Naive thymus-derived CD4-positive, alpha-beta T cell (primary cell): ENCODE measurements at regions not wholly inside any gene's neighbourhood (a gene's known extent, or its start where the extent isn't known, plus 50 kb on each side); places are given as distances from the start of the nearest gene placed in this dataset.

Experiments used
- ATAC-seq: fragments of 150-1000 bp; cut with Tn5 transposase; 2 replicates; pipeline ENCODE4 v1.10.0; 2021; ENCODE audit warnings: mild to moderate bottlenecking, moderate library complexity
- CTCF ChIA-PET: fragments of 350-600 bp; sonication (Branson Sonifier 250); formaldehyde crosslinking; loops from one replicate; lab custom pipeline; 2021; ENCODE audit warnings: antibody characterized with exemption; lab: Charles Lee
- POLR2A ChIA-PET: fragments of 350-600 bp; sonication (Branson Sonifier 250); formaldehyde crosslinking; loops from one replicate; lab custom pipeline; 2021; ENCODE audit warnings: antibody characterized with exemption, inconsistent platforms; lab: Charles Lee
- DNase-seq, 9 donors: peaks; one replicate each; pipeline versions ENCODE4 v3.0.0 to v3.0.0-alpha.2; 2020 to 2022; ENCODE audit warnings: mixed read lengths in 1 of 9
- H3K27ac ChIP-seq: one replicate; pipeline ENCODE4 v1.7.0; 2013; ENCODE audit warnings: mild to moderate bottlenecking, low read depth, low read length, moderate library complexity
- H3K27me3 ChIP-seq, 2 donors: one replicate each; pipeline ENCODE4 v1.7.0; 2013; ENCODE audit warnings: low read length in 2 of 2, mild to moderate bottlenecking in 2 of 2, moderate library complexity in 2 of 2; ENCODE audit not compliant: control insufficient read depth in 2 of 2, insufficient read depth in 2 of 2
- H3K36me3 ChIP-seq, 3 experiments: 1 replicate in 2 of 3; 2 replicates in 1 of 3; pipeline ENCODE4 v1.7.0; 2013; ENCODE audit warnings: low read length in 3 of 3, mild to moderate bottlenecking in 3 of 3, moderate library complexity in 1 of 3; ENCODE audit not compliant: insufficient read depth in 3 of 3, control insufficient read depth in 2 of 3
- H3K4me1 ChIP-seq, 2 donors: one replicate each; pipeline ENCODE4 v1.7.0; 2013; ENCODE audit warnings: low read length in 2 of 2, mild to moderate bottlenecking in 2 of 2, moderate library complexity in 1 of 2; ENCODE audit not compliant: control insufficient read depth in 2 of 2, insufficient read depth in 2 of 2
- H3K4me3 ChIP-seq: 2 replicates; pipeline ENCODE4 v1.7.0; 2013; ENCODE audit warnings: mild to moderate bottlenecking, low read length
- H3K9me3 ChIP-seq, 3 experiments: 1 replicate in 2 of 3; 2 replicates in 1 of 3; pipeline ENCODE4 v1.7.0; 2013; ENCODE audit warnings: low read length in 3 of 3; ENCODE audit not compliant: control insufficient read depth in 2 of 3
- H3K27ac Mint-ChIP-seq, 9 donors: one replicate each; pipeline ENCODE4 v1.8.0; 2020 to 2022; ENCODE audit warnings: mixed read lengths in 9 of 9, mild to moderate bottlenecking in 8 of 9, moderate library complexity in 5 of 9, inconsistent platforms in 2 of 9
- H3K27me3 Mint-ChIP-seq, 5 donors: one replicate each; pipeline ENCODE4 v1.8.0; 2021 to 2022; ENCODE audit warnings: mixed read lengths in 5 of 5, mild to moderate bottlenecking in 1 of 5
- H3K36me3 Mint-ChIP-seq, 5 donors: one replicate each; pipeline ENCODE4 v1.8.0; 2020 to 2022; ENCODE audit warnings: mixed read lengths in 5 of 5, mild to moderate bottlenecking in 3 of 5, inconsistent platforms in 1 of 5
- H3K4me1 Mint-ChIP-seq, 7 donors: one replicate each; pipeline ENCODE4 v1.8.0; 2020 to 2022; ENCODE audit warnings: mixed read lengths in 7 of 7, mild to moderate bottlenecking in 3 of 7, inconsistent platforms in 1 of 7
- H3K4me3 Mint-ChIP-seq, 10 donors: one replicate each; pipeline ENCODE4 v1.8.0; 2020 to 2022; ENCODE audit warnings: mild to moderate bottlenecking in 10 of 10, mixed read lengths in 10 of 10, moderate library complexity in 6 of 10, inconsistent platforms in 2 of 10
- H3K9me3 Mint-ChIP-seq, 11 donors: one replicate each; pipeline ENCODE4 v1.8.0; 2020 to 2022; ENCODE audit warnings: mixed read lengths in 11 of 11, mild to moderate bottlenecking in 4 of 11, inconsistent platforms in 1 of 11, moderate library complexity in 1 of 11
- intact Hi-C, 2 donors: fragments of 100-400 bp; cut with micrococcal nuclease; formaldehyde crosslinking; loops; one replicate each; pipeline ENCODE4 v1.15.1; 2023

DNA sequence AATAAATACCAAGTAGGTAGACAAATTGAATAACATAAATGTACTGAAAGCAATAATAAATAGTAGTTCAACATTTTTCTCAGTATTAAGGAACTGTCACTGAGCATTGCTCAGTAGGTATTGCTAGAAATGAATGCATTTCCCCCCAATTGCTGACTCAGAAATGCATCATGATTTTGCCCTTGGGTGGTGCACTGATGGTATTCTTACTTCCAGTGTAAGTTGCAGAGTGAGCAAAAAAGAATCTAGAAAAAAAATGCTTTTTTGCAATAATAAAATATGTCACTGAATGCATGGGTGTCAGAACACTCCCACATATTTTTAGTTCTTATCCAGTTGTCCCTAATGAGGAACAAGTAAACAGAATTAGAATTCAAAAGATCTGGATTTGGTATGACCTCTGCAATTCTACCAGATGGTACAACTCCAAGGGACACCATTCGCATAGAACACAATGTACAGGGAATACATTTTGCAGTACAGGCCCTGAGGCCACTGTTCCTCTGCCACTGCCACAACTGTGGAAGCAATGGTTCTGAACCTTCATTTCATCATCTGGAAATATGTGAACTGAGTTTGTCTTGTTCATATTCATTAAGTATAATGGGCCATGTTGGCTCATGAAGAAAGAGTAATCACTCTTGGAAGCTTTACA lies 78.0 kb downstream of the ATP6V1G3 start:
- Histone ChIP-seq H3K9me3 (no peaks in the 10 kb centered on the region), H3K27ac (no peak overlapping the region), H3K4me3 (no peak overlapping the region), H3K36me3 (no peaks in the 10 kb centered on the region), H3K27me3 (no peaks in the 10 kb centered on the region), H3K4me1 (no peaks in the 10 kb centered on the region)
- no peak for ATAC-seq
- Mint-ChIP-seq H3K4me1 (peaks cover 0 to 5% (median 0%) of the 10 kb centered on the region in 7 donors), H3K36me3 (peaks cover 0 to 2% (median 0%) of the 10 kb centered on the region in 5 donors), H3K9me3 (no peaks in the 10 kb centered on the region), H3K27me3 (no peaks in the 10 kb centered on the region), H3K4me3 (no peak overlapping the region), H3K27ac (no peak overlapping the region)
- CTCF ChIA-PET = interaction anchor here (0.7 kb wide), 1 partner anchor 256 kb away, joined by 3 read pairs; no protein-coding TSS in a partner anchor
- intact Hi-C loops = loop anchor here in 1 of 2 donors (10.0 kb wide), 1 partner anchor 1138 kb away; no protein-coding TSS in a partner anchor
- no peak for DNase-seq
- POLR2A ChIA-PET = no interaction called here

DNA sequence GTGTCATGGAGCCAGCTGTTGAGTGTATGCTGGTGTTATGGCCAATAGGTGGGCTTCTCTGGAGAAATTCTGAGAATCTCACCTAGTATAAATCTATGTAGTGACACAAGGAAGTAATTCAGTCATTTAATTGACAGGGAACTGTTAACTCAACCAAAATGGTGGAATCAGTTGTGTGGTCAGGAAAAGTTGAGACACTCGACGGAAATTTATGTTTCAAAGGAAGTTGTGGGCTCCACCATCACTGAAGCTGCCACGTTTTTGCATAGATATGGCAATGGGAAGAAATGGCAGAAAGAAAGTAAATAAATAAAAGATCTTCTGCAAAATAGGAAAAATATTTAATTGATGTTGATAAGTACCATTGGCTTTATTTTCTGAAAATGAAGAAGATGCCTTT lies 84.5 kb downstream of the ATP6V1G3 start:
- peaks cover 0 to 3% (median 0%) of the 10 kb centered on the region in 5 donors for H3K27me3 Mint-ChIP-seq
- no peak overlapping the region for H3K4me3 ChIP-seq
- H3K4me3 Mint-ChIP-seq = no peak overlapping the region
- H3K4me1 Mint-ChIP-seq = no peaks in the 10 kb centered on the region
- ChIA-PET CTCF (no interaction called here), POLR2A (no interaction called here)
- H3K36me3 Mint-ChIP-seq = peaks cover 0 to 4% (median 0%) of the 10 kb centered on the region in 5 donors
- no peaks in the 10 kb centered on the region for H3K9me3 ChIP-seq
- no peak overlapping the region for H3K27ac Mint-ChIP-seq
- H3K27ac ChIP-seq = no peak overlapping the region
- no peak for ATAC-seq
- H3K27me3 ChIP-seq = no peaks in the 10 kb centered on the region
- H3K4me1 ChIP-seq = no peaks in the 10 kb centered on the region
- no peak for DNase-seq
- intact Hi-C loops = no loop called here
- H3K36me3 ChIP-seq = no peaks in the 10 kb centered on the region
- peaks cover 0 to 5% (median 0%) of the 10 kb centered on the region in 11 donors for H3K9me3 Mint-ChIP-seq

DNA sequence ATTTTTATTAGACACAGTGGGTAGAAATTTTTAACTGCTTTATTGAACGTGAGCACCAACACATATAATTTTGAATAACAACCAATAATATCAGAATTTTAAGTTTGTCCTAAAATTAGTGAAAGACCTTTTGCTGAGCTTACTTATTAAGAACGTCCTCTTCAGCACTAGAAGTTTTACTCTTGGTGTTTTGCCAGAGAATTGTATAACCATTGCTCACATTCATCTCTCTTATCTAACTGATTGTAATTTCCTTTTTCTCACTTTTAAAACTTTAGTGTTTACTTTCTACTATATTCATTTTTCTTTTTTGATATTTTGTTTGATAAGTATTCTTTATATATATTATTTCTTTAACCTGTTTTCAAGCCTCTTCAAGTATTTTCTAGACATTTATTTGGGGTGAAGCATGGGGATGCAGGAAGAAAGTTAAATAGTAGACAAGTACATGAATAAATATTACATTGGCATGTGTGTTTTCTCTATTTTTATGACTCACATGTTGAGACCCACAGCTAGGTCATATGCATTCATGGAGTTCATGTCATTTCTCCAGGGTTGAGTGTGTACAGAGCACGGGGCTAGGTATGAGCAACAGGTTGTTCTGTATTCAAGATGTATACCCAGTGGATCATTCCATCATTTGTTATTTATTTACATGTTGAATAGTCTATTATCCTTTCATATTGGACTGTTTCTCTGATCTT lies 90.6 kb downstream of the ATP6V1G3 start:
- Histone ChIP-seq H3K36me3 (no peaks in the 10 kb centered on the region), H3K9me3 (no peaks in the 10 kb centered on the region), H3K4me3 (no peak overlapping the region), H3K27me3 (no peaks in the 10 kb centered on the region), H3K27ac (no peak overlapping the region), H3K4me1 (no peaks in the 10 kb centered on the region)
- H3K36me3 Mint-ChIP-seq = peaks cover 0 to 4% (median 0%) of the 10 kb centered on the region in 5 donors
- intact Hi-C loops = no loop called here
- no peak overlapping the region for H3K27ac Mint-ChIP-seq
- peaks cover 0 to 9% (median 6%) of the 10 kb centered on the region in 5 donors for H3K27me3 Mint-ChIP-seq
- no peak overlapping the region for H3K4me3 Mint-ChIP-seq
- no peak for ATAC-seq
- ChIA-PET POLR2A (no interaction called here), CTCF (no interaction called here)
- peaks cover 0 to 4% (median 0%) of the 10 kb centered on the region in 11 donors for H3K9me3 Mint-ChIP-seq
- peaks cover 0 to 8% (median 0%) of the 10 kb centered on the region in 7 donors for H3K4me1 Mint-ChIP-seq
- DNase-seq = no peak

DNA sequence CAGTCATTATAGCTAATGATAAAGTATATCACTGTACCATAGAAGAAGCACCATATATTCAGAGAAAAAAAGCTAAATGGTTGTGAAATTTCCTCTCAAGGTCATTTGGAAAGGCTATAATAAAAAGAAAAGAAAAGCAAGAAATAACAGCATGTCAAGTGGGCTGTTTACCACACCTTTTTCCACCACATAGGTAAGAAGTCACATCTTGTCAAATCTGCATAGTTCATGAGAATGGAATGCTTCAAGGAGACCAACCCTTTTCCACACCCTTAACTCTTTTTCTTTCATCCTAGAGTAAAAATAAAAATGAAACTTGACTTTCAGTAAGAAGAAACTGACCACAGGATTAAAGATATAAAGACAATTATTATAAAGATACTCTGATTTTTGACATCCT lies 91.2 kb downstream of the ATP6V1G3 start:
- peaks cover 0 to 4% (median 0%) of the 10 kb centered on the region in 11 donors for H3K9me3 Mint-ChIP-seq
- peaks cover 0 to 4% (median 0%) of the 10 kb centered on the region in 5 donors for H3K36me3 Mint-ChIP-seq
- H3K4me1 Mint-ChIP-seq = peaks cover 0 to 8% (median 0%) of the 10 kb centered on the region in 7 donors
- H3K4me3 Mint-ChIP-seq = no peak overlapping the region
- H3K27ac ChIP-seq = no peak overlapping the region
- ATAC-seq = no peak
- CTCF ChIA-PET = no interaction called here
- POLR2A ChIA-PET = no interaction called here
- H3K27ac Mint-ChIP-seq = no peak overlapping the region
- no peaks in the 10 kb centered on the region for H3K36me3 ChIP-seq
- no peaks in the 10 kb centered on the region for H3K9me3 ChIP-seq
- peaks cover 0 to 10% (median 6%) of the 10 kb centered on the region in 5 donors for H3K27me3 Mint-ChIP-seq
- H3K4me1 ChIP-seq = no peaks in the 10 kb centered on the region
- no peaks in the 10 kb centered on the region for H3K27me3 ChIP-seq
- intact Hi-C loops = no loop called here
- DNase-seq = no peak
- no peak overlapping the region for H3K4me3 ChIP-seq

DNA sequence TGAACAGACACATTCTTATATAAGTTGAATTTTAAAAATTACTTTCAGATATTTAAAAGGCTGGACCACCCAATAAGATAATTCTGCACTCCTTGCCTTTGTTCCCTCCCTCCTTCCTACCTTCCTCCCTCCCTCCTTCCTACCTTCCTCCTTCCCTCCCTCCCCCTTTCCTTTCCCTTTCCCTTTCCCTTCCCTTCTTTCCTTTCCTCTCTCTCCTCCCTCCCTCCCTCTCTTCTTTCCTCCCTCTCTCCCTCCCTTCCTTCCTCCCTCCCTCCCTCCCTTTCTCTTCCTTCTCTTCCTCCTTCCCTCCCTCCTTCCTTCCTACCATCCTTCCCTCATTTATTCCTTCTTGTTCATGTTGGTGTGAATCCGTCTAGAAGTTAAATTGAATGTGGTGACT lies 93.0 kb downstream of the ATP6V1G3 start:
- H3K27ac Mint-ChIP-seq = no peak overlapping the region
- H3K4me1 ChIP-seq = no peaks in the 10 kb centered on the region
- no peak for DNase-seq
- H3K9me3 ChIP-seq = no peaks in the 10 kb centered on the region
- H3K4me1 Mint-ChIP-seq = peaks cover 0 to 8% (median 0%) of the 10 kb centered on the region in 7 donors
- CTCF ChIA-PET = no interaction called here
- H3K9me3 Mint-ChIP-seq = peaks cover 0 to 2% (median 0%) of the 10 kb centered on the region in 11 donors
- H3K4me3 ChIP-seq = no peak overlapping the region
- no peak overlapping the region for H3K27ac ChIP-seq
- intact Hi-C loops = no loop called here
- H3K4me3 Mint-ChIP-seq = no peak overlapping the region
- POLR2A ChIA-PET = no interaction called here
- H3K36me3 ChIP-seq = no peaks in the 10 kb centered on the region
- no peaks in the 10 kb centered on the region for H3K36me3 Mint-ChIP-seq
- peaks cover 0 to 16% (median 6%) of the 10 kb centered on the region in 5 donors for H3K27me3 Mint-ChIP-seq
- H3K27me3 ChIP-seq = no peaks in the 10 kb centered on the region
- no peak for ATAC-seq

DNA sequence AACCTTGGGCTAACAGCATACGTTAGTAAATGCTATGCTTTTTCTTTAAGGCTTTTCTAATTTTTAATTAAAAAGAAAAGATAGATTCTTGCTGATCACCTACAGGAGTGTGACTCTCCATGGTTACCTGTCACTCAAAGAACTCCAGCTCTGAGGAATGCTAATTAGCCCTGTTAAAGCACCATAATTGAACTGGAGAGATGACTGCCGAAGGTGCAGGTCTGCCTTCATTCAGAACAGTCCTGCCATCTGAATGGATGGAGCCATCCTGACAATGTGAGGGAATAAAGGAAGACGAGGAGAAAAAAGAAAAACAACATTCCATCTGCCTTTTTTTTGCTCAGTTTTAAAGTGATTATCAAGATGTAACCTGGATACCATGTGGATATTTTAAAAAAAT lies 94.6 kb downstream of the ATP6V1G3 start:
- H3K27me3 ChIP-seq = no peaks in the 10 kb centered on the region
- H3K36me3 ChIP-seq = no peaks in the 10 kb centered on the region
- H3K27ac ChIP-seq = no peak overlapping the region
- no peaks in the 10 kb centered on the region for H3K4me1 ChIP-seq
- CTCF ChIA-PET = no interaction called here
- H3K9me3 ChIP-seq = no peaks in the 10 kb centered on the region
- Mint-ChIP-seq H3K4me1 (peaks cover 0 to 8% (median 0%) of the 10 kb centered on the region in 7 donors), H3K9me3 (peaks cover 0 to 2% (median 0%) of the 10 kb centered on the region in 11 donors), H3K4me3 (no peak overlapping the region), H3K36me3 (no peaks in the 10 kb centered on the region), H3K27me3 (peaks cover 0 to 19% (median 6%) of the 10 kb centered on the region in 5 donors), H3K27ac (no peak overlapping the region)
- DNase-seq (no peak), ATAC-seq (no peak)
- intact Hi-C loops = no loop called here
- no peak overlapping the region for H3K4me3 ChIP-seq
- POLR2A ChIA-PET = no interaction called here
